HG02678 (cell line): ENCODE measurements at regions not wholly inside any gene's neighbourhood (a gene's known extent, or its start where the extent isn't known, plus 50 kb on each side); places are given as distances from the start of the nearest gene placed in this dataset.

Experiments used
- ATAC-seq: cut with Tn5 transposase; IDR thresholded peaks from one replicate; pipeline ENCODE4 v1.9.1; 2021; ENCODE audit warnings: mild to moderate bottlenecking, moderate library complexity; ENCODE audit not compliant: unreplicated experiment

DNA sequence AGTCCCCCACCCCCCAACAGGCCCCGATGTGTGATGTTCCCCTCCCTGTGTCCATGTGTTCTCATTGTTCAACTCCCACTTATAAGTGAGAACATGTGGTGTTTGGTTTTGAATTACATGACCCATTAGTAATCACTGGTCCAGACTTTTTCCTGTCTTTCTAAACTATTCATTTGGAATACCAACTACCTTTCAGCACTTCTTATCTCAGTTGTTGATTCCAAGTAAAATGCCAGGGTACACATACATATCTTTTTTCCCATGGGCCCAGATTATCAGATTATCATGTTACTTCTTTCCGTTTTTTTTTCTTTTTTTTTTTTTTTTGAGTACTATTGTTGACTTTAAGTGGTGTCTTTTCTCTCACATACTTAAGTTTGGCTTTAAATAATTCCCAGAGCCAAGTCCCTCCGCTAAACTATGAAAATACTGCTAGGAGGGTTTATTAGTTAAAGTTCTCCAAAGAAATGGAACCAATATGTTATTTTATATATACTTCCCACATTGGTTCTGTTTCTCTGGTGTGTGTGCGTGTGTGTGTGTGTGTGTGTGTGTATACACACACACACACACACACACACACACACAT is 389.3 kb downstream of the IRS1 start:
- ATAC-seq = no peak

DNA sequence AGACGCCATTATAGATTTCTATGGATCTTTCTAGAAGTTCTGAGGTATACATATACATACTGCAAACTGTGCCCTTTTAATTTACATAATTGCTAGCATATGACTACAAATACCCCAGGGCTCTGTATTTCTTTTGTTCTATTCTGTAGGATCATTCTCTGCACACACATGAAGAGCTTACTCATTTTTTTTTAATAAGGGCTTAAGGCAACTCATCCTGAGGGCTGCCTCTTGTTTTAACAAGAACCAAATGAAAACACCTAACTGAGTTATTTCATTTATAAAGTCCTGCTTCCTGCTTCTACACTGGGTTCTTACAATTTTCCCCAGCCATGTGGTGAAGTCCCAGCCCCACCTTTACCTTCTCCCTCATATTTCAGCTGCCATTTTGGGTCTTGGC is 390.5 kb downstream of the IRS1 start:
- ATAC-seq = no peak

DNA sequence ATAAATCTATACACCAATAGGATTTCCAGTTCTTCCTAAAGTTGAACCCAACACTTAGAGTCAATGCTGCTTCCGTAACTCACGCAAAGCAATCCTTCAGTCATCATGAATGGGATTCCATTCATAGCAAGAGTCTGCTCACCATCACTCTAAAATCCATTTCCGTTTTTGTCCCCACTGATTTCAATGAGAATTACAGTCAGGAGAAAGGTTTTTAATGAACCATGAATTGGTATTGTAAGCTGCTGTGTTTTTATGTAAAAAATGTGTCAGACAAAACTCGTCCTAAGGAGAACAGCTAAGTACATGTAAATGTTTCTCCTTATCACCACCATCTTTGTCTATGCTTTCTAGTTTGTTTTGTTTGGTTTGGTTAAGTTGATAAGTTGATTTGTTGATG is 391.5 kb downstream of the IRS1 start:
- ATAC-seq = no peak

DNA sequence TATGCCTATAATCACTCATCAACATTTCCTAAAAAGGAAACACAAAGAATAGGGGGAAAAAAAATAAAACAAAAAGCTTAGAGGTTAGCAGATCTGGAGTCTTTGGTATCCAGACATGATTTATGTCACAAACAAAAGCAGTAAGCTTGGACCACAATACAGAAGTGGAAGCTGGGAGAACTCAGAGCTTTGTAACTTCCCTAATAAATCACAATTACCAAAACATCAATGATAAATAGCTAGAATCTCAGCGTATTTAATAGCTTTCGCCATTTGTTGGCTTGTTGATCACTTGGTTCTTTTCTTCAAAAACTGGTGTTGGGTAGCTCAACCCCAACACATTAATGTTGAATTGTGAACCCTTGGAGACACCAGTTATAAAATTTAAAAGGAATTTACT is 392.5 kb downstream of the IRS1 start:
- no peak for ATAC-seq

DNA sequence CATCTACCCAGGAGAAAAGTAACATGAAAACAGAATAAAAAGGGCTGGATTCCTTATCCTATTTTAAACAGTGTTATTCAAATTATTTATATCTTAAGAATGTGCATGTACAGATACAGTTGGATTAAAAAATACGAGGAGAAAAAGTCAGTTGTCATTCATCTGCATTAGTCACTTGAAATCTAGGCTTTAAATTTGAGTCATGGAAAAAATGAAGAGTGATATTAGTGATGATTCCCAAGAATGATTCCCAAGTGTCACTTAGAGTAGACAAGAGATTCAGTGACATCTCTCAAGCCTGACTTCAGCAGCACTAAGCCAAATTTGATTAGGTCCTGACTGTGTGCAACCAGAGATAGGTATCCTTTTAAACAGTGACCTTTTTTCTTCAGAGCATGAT is 394.2 kb downstream of the IRS1 start:
- no peak for ATAC-seq

DNA sequence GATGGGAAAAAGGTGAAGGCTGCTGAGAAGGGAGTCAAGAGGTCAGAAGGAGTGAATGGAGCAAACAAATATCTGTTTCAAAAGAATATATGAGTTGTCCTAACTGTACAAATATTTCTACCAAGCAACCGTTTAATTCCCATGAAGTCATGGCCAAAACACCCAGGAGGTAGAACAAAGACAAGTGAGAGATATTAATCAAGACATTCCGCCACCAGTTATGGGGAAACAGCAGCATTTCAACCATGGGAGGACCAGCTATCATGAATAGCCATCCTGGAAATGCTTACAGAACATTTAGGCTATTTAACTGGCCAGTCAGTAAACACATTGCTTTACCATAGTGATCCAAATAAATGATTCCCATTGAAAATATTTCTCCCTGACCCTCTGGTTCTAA is 396.3 kb downstream of the IRS1 start:
- no peak for ATAC-seq

DNA sequence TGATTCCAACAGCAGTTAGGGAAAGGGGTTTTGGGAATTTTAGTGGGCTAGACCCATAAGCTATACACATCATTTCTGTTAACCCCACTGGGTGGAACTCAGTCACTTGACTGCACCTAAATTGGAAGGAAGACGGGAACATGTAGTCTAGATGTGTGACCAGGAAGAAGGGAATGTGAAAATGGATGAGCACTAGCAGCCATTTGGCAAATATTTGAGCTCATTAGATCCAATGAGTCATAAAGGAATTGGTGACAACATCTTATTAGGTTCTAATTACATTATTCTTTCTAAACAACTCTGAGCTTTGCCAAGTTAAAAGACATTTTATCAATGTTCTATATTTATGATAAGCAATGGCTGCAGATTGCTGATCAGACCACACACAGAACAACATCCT is 400.6 kb downstream of the IRS1 start:
- no peak for ATAC-seq

DNA sequence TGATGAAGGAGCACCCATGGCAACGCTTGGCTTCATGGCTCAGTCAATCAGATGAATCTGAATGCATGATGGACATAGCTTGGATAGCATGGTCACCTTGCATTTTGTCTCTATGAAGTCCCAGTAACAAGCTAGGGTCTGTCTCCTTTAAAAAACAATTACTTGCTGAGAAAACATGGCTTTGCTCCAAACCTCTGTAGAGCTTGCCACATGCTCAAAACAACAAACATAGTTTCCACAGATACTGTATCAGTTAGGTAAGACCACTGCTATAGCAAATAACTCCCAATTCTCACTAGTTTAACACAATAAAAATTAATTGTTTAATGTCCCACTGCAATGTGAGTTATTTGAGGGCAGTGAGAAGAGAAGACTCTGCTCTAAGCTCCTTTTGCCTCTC is 401.0 kb downstream of the IRS1 start:
- ATAC-seq = no peak

DNA sequence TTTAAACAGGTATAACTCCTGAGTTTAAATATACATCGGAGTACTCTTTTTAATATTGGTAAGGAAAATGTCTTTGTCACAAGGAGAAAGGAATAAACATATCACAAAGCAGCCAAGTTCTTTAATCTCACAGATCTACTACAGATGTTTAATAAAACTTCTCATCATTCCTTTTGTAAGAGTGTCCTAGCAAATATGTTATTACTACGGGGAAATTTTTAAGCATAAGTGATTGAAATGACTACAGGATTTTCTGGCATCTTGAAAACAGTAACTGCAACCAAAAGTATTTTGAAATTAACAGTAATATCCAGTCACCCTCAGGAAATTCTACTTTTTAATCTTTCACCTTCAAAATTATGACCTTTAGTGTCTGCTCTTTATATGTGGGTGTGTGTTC is 403.1 kb downstream of the IRS1 start:
- ATAC-seq = no peak

DNA sequence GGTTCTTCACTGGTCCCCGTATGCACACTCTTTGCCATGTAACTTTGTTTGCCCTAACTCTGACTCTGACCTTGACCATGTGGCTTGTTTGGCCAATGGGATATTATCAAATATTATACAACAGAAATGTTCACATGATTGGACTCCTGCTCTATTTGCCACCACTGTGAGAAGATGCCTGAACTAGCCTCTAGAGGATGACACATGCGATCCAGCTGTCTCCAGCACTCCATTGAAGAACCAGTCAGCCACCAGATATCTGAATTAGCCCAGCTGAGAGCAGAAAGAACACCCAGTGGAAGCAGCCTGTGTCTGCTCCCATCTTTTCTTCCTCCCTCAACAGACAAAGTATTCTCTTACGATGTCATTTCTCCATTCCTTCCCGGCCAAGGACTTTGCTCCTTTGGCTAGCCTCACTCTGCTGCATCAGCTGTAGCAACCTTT is 412.1 kb downstream of the IRS1 start:
- ATAC-seq = no peak

DNA sequence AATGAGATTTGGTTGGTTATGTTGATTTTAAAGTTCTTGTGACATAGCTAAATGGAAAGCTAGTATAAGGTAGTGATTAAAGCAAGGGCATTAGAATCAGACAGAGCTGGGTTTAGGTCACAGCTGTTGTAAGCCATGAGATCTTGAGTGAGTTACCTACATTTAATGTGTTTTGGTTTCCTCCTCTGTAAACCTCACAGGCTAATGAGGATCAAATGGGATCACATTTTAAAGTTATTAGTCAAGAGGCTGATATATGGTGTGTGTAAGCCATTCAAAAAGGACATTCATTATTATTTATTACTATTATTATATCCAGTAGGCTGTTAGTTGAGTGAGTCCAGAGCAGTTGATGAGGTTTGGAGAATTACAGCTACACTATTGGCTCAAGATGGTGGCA is 416.2 kb downstream of the IRS1 start:
- ATAC-seq = no peak

DNA sequence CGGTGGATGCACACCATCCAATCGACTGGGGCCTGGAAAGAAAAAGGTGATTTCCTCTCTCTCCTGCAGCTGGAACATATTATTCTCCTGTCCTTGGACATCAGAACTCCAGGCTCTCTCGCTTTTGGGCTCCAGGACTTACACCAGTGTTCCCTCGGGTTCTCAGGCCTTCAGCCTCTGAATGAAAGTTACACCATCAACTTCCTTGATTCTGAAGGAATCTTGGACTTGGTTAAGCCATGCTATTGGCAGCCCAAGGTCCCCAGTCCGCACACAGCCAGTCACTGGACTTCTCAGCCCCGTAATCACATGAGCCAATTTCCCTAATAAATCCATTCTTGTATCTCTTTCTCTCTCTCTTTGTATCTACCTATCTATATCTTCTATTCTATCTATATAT is 418.9 kb downstream of the IRS1 start:
- no peak for ATAC-seq

DNA sequence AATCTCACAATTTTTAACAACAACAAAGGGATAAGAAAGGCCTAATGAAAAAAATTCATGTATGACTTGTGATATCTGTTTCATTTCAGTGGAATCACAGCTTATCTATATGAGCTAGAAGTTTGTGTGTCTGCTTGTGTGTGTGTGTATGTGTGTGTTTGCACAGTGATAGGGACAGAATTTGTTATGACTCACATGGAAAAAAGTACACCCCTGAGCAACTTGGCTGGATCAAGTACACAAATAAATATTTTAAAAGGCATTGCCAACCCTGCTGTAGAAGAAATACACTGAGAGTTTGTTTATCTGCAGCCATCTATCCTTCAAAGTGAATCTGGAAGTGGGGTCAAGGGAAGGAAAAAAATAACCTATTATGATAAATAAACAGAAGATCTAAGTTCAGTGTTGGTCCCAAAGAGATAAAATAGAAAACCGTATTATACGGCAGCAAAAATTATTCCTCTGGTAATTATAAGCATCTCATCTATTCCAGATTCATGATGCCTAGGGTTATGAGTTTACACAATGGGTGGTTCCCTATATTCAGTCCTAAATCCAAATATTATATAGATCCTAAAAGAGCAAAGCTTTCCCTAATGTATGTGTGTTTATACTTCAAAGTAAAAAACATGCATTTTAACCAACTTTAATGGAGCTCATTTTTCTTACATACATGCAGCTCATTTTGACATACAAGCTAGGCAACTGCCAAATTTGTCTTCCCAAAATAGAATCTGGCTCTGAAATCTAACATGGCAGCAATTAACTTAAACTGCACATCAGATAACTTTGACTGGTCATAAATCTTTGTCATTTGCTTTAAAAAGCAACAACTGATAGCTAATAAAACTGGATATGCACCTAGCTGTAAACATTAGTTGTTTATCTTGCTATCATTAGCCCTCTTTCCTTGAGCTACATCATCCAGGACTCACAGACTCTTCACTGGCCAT is 420.6 kb downstream of the IRS1 start:
- ATAC-seq = no peak

DNA sequence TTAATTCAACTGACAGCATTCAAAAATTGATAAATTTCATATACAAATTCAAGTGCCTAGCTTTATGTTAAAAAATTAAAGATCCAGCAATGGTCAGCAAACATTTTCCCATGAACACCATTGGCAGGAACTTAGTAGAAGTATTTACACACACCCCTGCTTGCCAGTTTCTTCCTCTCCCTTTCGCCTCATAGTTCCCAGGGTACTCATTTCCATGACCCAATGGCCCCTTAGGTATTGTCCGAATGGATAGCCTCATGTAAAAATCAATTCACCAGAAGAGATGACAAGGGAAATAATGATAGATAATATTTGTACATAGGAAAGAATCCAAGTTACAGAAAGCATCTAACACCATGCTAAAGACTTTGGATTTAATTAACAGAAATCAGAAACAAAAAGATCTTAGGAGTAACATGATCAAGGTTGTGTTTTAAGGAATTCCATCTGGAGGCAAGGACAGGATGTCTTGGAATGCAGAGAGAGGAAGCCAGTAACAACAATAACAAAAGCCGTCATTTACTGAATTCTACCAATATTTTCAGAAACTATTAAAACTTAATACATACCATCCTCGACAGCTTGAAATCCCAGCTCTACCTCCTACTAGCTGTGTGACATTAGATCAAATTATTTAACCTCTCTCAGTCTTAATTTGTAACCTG is 423.0 kb downstream of the IRS1 start:
- no peak for ATAC-seq

DNA sequence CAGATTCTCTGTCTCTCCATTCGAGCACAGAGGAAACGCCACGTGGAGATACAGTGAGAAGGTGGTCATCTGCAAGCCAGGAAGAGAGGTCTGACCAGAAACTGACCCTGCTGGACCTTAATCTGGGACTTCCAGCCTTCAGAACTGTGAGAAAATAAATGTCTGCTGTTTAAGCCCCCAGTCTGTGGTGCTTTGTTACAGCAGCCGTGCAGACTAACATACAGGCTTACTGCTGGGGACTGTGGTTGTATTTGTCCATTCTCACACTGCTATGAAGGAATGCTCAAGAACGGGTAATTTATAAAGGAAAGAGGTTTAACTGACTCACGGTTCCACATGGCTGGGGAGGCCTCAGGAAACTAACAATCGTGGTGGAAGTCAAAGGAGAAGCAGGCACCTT is 432.7 kb downstream of the IRS1 start:
- no peak for ATAC-seq

DNA sequence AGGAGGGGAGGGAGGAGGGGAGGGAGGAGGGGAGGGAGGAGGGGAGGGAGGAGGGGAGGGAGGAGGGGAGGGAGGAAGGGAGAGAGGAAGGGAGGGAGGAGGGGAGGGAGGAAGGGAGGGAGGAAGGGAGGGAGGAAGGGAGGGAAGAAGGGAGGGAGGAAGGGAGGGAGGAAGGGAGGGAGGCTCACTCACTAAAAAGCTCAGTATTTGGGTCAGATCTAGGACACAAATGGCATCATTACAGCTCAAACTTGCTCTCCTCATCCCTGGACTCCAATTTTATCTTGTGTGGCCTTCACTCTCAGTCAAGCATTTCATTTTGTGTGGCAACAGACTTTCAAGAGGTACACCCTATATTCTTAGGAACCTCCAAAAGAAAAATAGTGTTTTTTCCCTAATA is 435.4 kb downstream of the IRS1 start:
- ATAC-seq = no peak

DNA sequence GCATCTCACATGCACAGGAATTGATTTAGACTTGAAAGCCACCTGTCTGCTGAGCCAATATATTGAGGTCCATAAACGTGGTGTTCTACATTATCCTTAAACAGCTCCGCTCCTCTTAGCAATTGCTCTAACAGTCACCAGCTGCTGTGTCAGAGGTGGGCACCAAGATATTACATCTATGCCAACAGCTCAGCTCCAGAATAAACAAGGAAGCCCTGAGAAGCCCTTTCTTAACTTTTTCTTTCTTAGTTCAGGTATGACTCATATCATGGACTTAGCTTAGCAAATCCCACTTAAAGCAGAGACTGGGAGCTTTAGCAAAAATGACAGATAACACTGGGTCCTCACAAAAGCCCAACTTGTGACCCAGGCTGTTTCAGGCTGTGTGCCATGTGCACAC is 436.6 kb downstream of the IRS1 start:
- ATAC-seq = no peak

DNA sequence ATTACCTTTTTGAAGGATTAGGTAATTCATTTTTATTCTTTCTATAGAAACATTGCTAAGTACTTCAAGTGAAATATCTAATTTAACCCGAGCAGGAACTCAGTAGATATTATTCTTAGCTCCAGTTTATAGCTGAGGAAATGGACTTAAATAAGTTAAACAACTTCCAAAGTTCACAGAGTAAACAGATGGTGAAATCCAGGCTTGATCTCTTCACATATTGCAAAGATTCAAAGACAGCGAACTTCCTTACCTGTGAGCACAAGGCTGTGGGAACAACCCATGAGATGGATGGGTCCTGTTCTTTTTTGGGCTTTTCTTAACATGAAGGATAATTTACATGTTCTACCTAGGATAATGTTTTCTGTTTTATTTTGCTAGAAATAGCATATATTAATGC is 439.0 kb downstream of the IRS1 start:
- no peak for ATAC-seq

DNA sequence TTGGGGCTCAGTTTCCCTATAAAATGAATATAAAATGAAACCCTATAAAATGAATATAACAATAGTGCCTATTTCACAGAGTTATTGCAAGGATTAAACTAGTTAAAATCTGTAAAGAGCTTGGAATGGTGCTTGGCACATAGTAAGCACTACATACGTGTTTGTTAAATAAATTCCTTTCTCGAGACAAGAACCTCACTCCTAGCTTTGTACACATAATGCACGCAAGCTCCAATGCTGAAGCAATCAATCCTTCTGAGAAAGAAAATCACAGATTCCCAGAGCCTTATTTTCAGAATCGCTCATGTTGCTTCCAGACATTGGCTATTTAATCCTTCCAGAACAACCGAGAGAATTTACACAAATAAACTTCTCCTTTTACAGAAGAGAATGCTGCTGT is 440.9 kb downstream of the IRS1 start:
- ATAC-seq = no peak

DNA sequence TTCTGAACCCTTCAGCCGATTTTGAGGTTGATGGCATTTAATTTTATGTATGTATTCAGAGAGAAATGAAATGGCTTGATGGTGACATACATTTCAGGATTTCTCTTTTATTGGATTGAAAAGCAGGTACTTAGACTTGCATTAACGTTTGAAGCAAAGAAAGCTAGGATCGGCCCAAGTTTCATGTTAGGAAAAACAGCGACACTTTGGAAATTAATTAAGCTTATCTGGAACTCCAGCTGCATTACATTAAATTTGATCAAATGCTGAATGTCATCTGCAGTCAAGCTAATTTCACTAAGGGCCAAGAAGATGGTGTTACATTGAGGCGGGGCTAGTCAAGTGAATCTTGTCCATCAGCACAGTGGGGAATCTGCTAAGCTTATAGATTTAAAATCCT is 441.8 kb downstream of the IRS1 start:
- no peak for ATAC-seq

DNA sequence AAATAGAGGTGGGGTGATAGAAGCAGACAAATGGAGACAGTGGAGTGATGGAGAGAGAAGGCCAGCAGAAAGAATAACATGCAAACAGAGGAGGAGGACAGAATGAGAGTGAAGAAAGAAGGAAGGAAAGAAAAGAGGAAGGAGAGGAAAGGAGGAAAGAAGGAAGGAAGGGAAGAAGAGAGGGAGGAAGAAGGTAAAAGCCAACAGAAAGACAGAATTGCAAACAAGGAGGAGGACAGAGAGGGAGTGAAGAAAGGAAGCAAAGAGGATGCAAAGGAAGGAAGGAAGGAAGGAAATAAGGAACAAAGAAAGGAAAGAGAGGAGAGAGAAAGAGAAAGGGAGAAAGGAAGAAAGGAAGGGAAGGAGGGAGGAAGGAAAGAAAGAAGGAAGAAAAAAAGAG is 444.0 kb downstream of the IRS1 start:
- no peak for ATAC-seq

DNA sequence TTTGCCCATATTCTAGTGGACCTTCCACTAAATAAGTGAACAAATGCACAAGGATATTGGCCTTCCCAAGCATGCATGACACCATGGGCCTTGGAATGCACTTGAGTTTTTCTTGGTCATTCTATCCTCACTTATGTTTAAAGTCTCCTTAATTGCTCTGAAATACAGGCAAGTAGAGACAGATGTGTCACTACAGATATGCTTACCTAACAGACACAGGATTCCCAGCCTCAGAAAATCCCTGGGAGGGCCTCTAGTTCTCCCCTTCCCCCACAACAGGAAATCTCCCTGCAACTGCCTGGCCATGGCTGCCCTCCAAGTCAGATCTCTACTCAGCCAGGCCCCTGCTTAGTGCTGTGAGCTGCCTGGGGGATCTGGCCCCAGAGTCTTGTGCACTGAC is 445.2 kb downstream of the IRS1 start:
- no peak for ATAC-seq
